H1 (cell line): ENCODE measurements at regions not wholly inside any gene's neighbourhood (a gene's known extent, or its start where the extent isn't known, plus 50 kb on each side); places are given as distances from the start of the nearest gene placed in this dataset.

Experiments used
- CTCF ChIA-PET: fragments of 300-600 bp; sonication (Branson Sonifier 250); formaldehyde crosslinking; loops from one replicate; lab custom pipeline; 2021; ENCODE audit not compliant: partially characterized antibody; lab: Charles Lee
- POLR2A ChIA-PET: fragments of 300-600 bp; sonication (Branson Sonifier 250); formaldehyde crosslinking; loops from one replicate; lab custom pipeline; 2021; ENCODE audit warnings: inconsistent platforms; ENCODE audit not compliant: partially characterized antibody; lab: Charles Lee
- DNase-seq, 2 experiments: peaks; one replicate each; pipeline versions ENCODE4 v3.0.0 to v3.0.0-alpha.2; 2010 to 2022; ENCODE audit warnings: low spot score in 2 of 2, low read depth in 1 of 2, mixed read lengths in 1 of 2
- FAIRE-seq: peaks from 2 replicates; lab custom pipeline; 2011; peaks lifted over from hg19 to GRCh38; lab: Jason Lieb, UNC
- H2AFZ ChIP-seq: 2 replicates; pipeline ENCODE4 v1.8.1; 2012; ENCODE audit warnings: low read length, inconsistent platforms
- H2AK5ac ChIP-seq: 2 replicates; pipeline ENCODE4 v1.6.1; 2013; ENCODE audit warnings: low read depth, low read length
- H2BK120ac ChIP-seq: replicated peaks from 2 replicates; pipeline ENCODE3; 2013; ENCODE audit warnings: low read depth, low read length, inconsistent platforms
- H2BK12ac ChIP-seq: 2 replicates; pipeline ENCODE4 v1.6.1; 2013; ENCODE audit warnings: low read depth, low read length
- H2BK15ac ChIP-seq: 2 replicates; pipeline ENCODE4 v1.6.1; 2013; ENCODE audit warnings: low read length
- H2BK20ac ChIP-seq: 2 replicates; pipeline ENCODE4 v1.6.1; 2013; ENCODE audit warnings: low read length
- H2BK5ac ChIP-seq: 2 replicates; pipeline ENCODE4 v1.6.1; 2013; ENCODE audit warnings: low read depth, low read length
- H3K14ac ChIP-seq: 2 replicates; pipeline ENCODE4 v1.6.1; 2013; ENCODE audit warnings: inconsistent platforms; ENCODE audit not compliant: insufficient read length
- H3K18ac ChIP-seq: 2 replicates; pipeline ENCODE4 v1.6.1; 2013; ENCODE audit warnings: low read length; ENCODE audit errors: extremely low read depth
- H3K23ac ChIP-seq: 2 replicates; pipeline ENCODE4 v1.6.1; 2013; ENCODE audit warnings: inconsistent platforms; ENCODE audit not compliant: insufficient read length
- H3K23me2 ChIP-seq: 2 replicates; pipeline ENCODE4 v1.6.1; 2013; ENCODE audit warnings: low read depth, low read length
- H3K27ac ChIP-seq: 2 replicates; pipeline ENCODE4 v1.6.1; 2011; ENCODE audit warnings: low read depth, low read length, inconsistent platforms
- H3K27me3 ChIP-seq, 4 experiments: replicated peaks in 1 of 4; 1 replicate in 1 of 4; 2 replicates in 3 of 4; pipeline versions ENCODE4 v1.6.1 to v1.8.1; 2011 to 2013; ENCODE audit warnings: low read length in 3 of 4, mild to moderate bottlenecking in 3 of 4, inconsistent platforms in 2 of 4, mixed read lengths in 2 of 4, moderate library complexity in 1 of 4; ENCODE audit not compliant: control insufficient read depth in 3 of 4, insufficient read depth in 3 of 4; ENCODE audit errors: extremely low read depth in 1 of 4
- H3K36me3 ChIP-seq, 4 experiments: 2 replicates each; pipeline versions ENCODE4 v1.6.1 to v1.8.1; 2011 to 2013; ENCODE audit warnings: mild to moderate bottlenecking in 4 of 4, low read length in 3 of 4, moderate library complexity in 2 of 4, control low read depth in 1 of 4, inconsistent platforms in 1 of 4; ENCODE audit not compliant: insufficient read depth in 4 of 4, control insufficient read depth in 2 of 4
- H3K4ac ChIP-seq: replicated peaks from 2 replicates; pipeline ENCODE3; 2013; ENCODE audit warnings: low read length, low read depth, mixed read lengths, inconsistent platforms; ENCODE audit not compliant: insufficient read length
- H3K4me1 ChIP-seq, 4 experiments: replicated peaks in 1 of 4; 1 replicate in 1 of 4; 2 replicates in 3 of 4; pipeline versions ENCODE4 v1.6.1 to v1.8.1; 2011 to 2013; ENCODE audit warnings: low read length in 3 of 4, inconsistent platforms in 2 of 4, mixed read lengths in 1 of 4; ENCODE audit not compliant: insufficient read depth in 4 of 4, control insufficient read depth in 3 of 4
- H3K4me2 ChIP-seq, 2 experiments: 2 replicates each; pipeline versions ENCODE4 v1.6.1 to v1.8.1; 2011 to 2013; ENCODE audit warnings: low read depth in 2 of 2, low read length in 2 of 2, control low read depth in 1 of 2, inconsistent platforms in 1 of 2, mild to moderate bottlenecking in 1 of 2; ENCODE audit not compliant: insufficient read depth in 1 of 2
- H3K4me3 ChIP-seq, 4 experiments: fragments of 200-600, 300-600 bp in 1 of 4; sonication (generic), shearing (Covaris generic), sonication (Bioruptor Twin) in 1 of 4; 2 replicates each; pipeline versions ENCODE4 v1.5.1 to v1.8.1; 2011 to 2016; ENCODE audit warnings: low read length in 4 of 4, low read depth in 3 of 4, control low read depth in 2 of 4, inconsistent platforms in 2 of 4, mild to moderate bottlenecking in 2 of 4, mixed read lengths in 1 of 4, moderate library complexity in 1 of 4; ENCODE audit not compliant: insufficient read depth in 2 of 4; ENCODE audit errors: extremely low read depth in 1 of 4
- H3K56ac ChIP-seq: replicated peaks from 2 replicates; pipeline ENCODE3; 2013; ENCODE audit warnings: low read depth, mild to moderate bottlenecking, mixed read lengths, low read length, inconsistent platforms; ENCODE audit not compliant: insufficient read length
- H3K79me1 ChIP-seq: 2 replicates; pipeline ENCODE4 v1.6.1; 2013; ENCODE audit warnings: low read depth, low read length, control low read depth
- H3K79me2 ChIP-seq, 2 experiments: 2 replicates each; pipeline versions ENCODE4 v1.6.1 to v1.8.1; 2012 to 2013; ENCODE audit warnings: low read length in 2 of 2, mild to moderate bottlenecking in 2 of 2, inconsistent platforms in 1 of 2; ENCODE audit not compliant: insufficient read depth in 2 of 2, control insufficient read depth in 1 of 2
- H3K9ac ChIP-seq, 4 experiments: replicated peaks in 1 of 4; 1 replicate in 1 of 4; 2 replicates in 3 of 4; pipeline versions ENCODE4 v1.6.1 to v1.8.1; 2011 to 2013; ENCODE audit warnings: low read depth in 3 of 4, low read length in 3 of 4, control low read depth in 2 of 4, mild to moderate bottlenecking in 2 of 4, moderate library complexity in 2 of 4, inconsistent platforms in 1 of 4; ENCODE audit errors: extremely low read depth in 1 of 4
- H3K9me3 ChIP-seq, 2 experiments: 2 replicates each; pipeline versions ENCODE4 v1.6.1 to v1.8.1; 2012 to 2013; ENCODE audit warnings: mild to moderate bottlenecking in 2 of 2, moderate library complexity in 2 of 2, control low read depth in 1 of 2, inconsistent platforms in 1 of 2, low read depth in 1 of 2, low read length in 1 of 2, mixed read lengths in 1 of 2; ENCODE audit not compliant: insufficient read depth in 2 of 2
- H4K20me1 ChIP-seq, 2 experiments: replicated peaks in 1 of 2; 2 replicates each; pipeline versions ENCODE3 to v1.8.1; 2011 to 2013; ENCODE audit warnings: inconsistent platforms in 2 of 2, low read length in 2 of 2, mild to moderate bottlenecking in 1 of 2; ENCODE audit not compliant: insufficient read depth in 2 of 2, control insufficient read depth in 1 of 2
- H4K5ac ChIP-seq: 2 replicates; pipeline ENCODE4 v1.6.1; 2013; ENCODE audit warnings: low read length, low read depth, mixed read lengths, inconsistent platforms; ENCODE audit not compliant: insufficient read length
- H4K8ac ChIP-seq: 2 replicates; pipeline ENCODE4 v1.8.0; 2013; ENCODE audit warnings: mild to moderate bottlenecking, moderate library complexity, low read length, inconsistent platforms; ENCODE audit not compliant: insufficient read depth; ENCODE audit errors: extremely low read depth
- H4K91ac ChIP-seq: replicated peaks from 2 replicates; pipeline ENCODE3; 2013; ENCODE audit warnings: low read length, mixed read lengths, inconsistent platforms; ENCODE audit not compliant: insufficient read length
- CBX5 ChIP-seq: fragments of 300-800, 300-1000 bp; sonication (generic); IDR thresholded peaks from 2 replicates; pipeline ENCODE4 v1.7.1; 2016; ENCODE audit warnings: antibody characterized with exemption, low read length, low read depth
- CHD1 ChIP-seq: IDR thresholded peaks from 2 replicates; pipeline ENCODE4 v1.6.1; 2012; ENCODE audit warnings: low read depth, low read length, improper control_type of control experiment
- CHD2 ChIP-seq: IDR thresholded peaks from 2 replicates; pipeline ENCODE4 v1.6.1; 2012; ENCODE audit warnings: low read length, improper control_type of control experiment
- EP300 ChIP-seq, 2 experiments: IDR thresholded peaks; 1 replicate in 1 of 2; 2 replicates in 1 of 2; pipeline ENCODE4 v1.6.1; 2011 to 2012; ENCODE audit warnings: low read depth in 2 of 2, low read length in 2 of 2, mild to moderate bottlenecking in 2 of 2, borderline replicate concordance in 1 of 2, inconsistent platforms in 1 of 2, moderate library complexity in 1 of 2
- FOSL1 ChIP-seq: IDR thresholded peaks from 2 replicates; pipeline ENCODE4 v1.6.1; 2011; ENCODE audit warnings: mild to moderate bottlenecking, low read depth, low read length, moderate library complexity; ENCODE audit not compliant: insufficient read depth
- HDAC2 ChIP-seq, 2 experiments: fragments of 300-600 bp in 1 of 2; sonication (generic) in 1 of 2; IDR thresholded peaks; 2 replicates each; pipeline ENCODE4 v1.6.1; 2011 to 2012; ENCODE audit warnings: low read depth in 2 of 2, low read length in 2 of 2, mild to moderate bottlenecking in 2 of 2, moderate library complexity in 2 of 2, borderline replicate concordance in 1 of 2, inconsistent platforms in 1 of 2
- KDM1A ChIP-seq: fragments of 200-600, 300-600 bp; sonication (generic); IDR thresholded peaks from 2 replicates; pipeline ENCODE4 v1.7.1; 2016; ENCODE audit warnings: mild to moderate bottlenecking, low read length, borderline replicate concordance
- NRF1 ChIP-seq: IDR thresholded peaks from 2 replicates; pipeline ENCODE4 v1.6.1; 2011; ENCODE audit warnings: mild to moderate bottlenecking, low read depth, low read length, improper control_type of control experiment
- POU5F1 ChIP-seq: IDR thresholded peaks from 2 replicates; pipeline ENCODE4 v1.6.1; 2011; ENCODE audit warnings: low read depth, mild to moderate bottlenecking, low read length, moderate library complexity
- RBBP5 ChIP-seq: IDR thresholded peaks from 2 replicates; pipeline ENCODE4 v1.7.1; 2012; ENCODE audit warnings: low read depth, mild to moderate bottlenecking, inconsistent platforms, low read length, moderate library complexity, borderline replicate concordance
- WGBS, 2 experiments: shearing (Covaris generic) in 1 of 2; methylation state at CpG; one replicate each; pipeline versions ENCODE4 v1.1.6 to v1.1.7; 2013 to 2015; ENCODE audit warnings: low lambda C conversion rate in 2 of 2, mixed read lengths in 2 of 2, inconsistent platforms in 1 of 2, low coverage in 1 of 2, missing lambda C conversion rate in 1 of 2; ENCODE audit not compliant: insufficient replicate concordance in 2 of 2, insufficient coverage in 1 of 2, insufficient read length in 1 of 2; ENCODE audit errors: extremely low coverage in 1 of 2, missing lambda C conversion rate in 1 of 2; 5-methylcytosine and 5-hydroxymethylcytosine counted together

GRCh38 chr16:35881654-35882053 lies 2422.2 kb downstream of the TP53TG3F start:
- H4K8ac ChIP-seq: no peak overlapping the region
- WGBS, 2 experiments: 67% methylated on average over 2 of the region's 2 CpGs; no CpG with 5 or more reads in 1 of the 2 experiments
- no peak overlapping the region for H3K4me2 ChIP-seq
- no peak overlapping the region for H4K5ac ChIP-seq
- no peak overlapping the region for H3K4me3 ChIP-seq
- no peaks in the 10 kb centered on the region for H3K27me3 ChIP-seq
- no peaks in the 10 kb centered on the region for H3K79me1 ChIP-seq
- CTCF ChIA-PET: no interaction called here
- H3K9me3 ChIP-seq: peaks cover 48 to 61% of the 10 kb centered on the region in 2 experiments
- H3K4ac ChIP-seq: no peak overlapping the region
- H2AFZ ChIP-seq: no peak overlapping the region
- H3K4me1 ChIP-seq: no peaks in the 10 kb centered on the region
- no peak overlapping the region for H2BK120ac ChIP-seq
- H3K23me2 ChIP-seq: no peaks in the 10 kb centered on the region
- TF ChIP-seq NRF1 (no peak), FOSL1 (no peak), CBX5 (no peak), CHD2 (no peak), HDAC2 (IDR thresholded peaks at IDR 0.05; ENCODE audit: borderline replicate concordance in 1 of 2, low read depth in 2 of 2, low read length in 2 of 2) (no peak), KDM1A (no peak), RBBP5 (no peak), POU5F1 (no peak), EP300 (IDR thresholded peaks at IDR 0.05; ENCODE audit: borderline replicate concordance in 1 of 2, low read depth in 2 of 2, low read length in 2 of 2) (no peak), CHD1 (no peak)
- TF ChIP-seq, all 59 proteins: peak for 0
- DNase-seq (no peak), FAIRE-seq (no peak)
- Histone ChIP-seq H3K79me2 (no peaks in the 10 kb centered on the region), H3K9ac (no peak overlapping the region), H2BK15ac (no peak overlapping the region), H2AK5ac (no peak overlapping the region), H3K23ac (no peak overlapping the region), H3K56ac (no peak overlapping the region), H3K18ac (no peak overlapping the region), H3K27ac (no peak overlapping the region), H4K91ac (no peak overlapping the region), H2BK5ac (no peak overlapping the region), H3K14ac (no peak overlapping the region), H2BK20ac (no peak overlapping the region), H3K36me3 (no peaks in the 10 kb centered on the region; a peak in 1 of 8 replicates), H4K20me1 (no peaks in the 10 kb centered on the region), H2BK12ac (no peak overlapping the region)
- POLR2A ChIA-PET: no interaction called here
